Skeletal muscle satellite cell (primary cell): ENCODE measurements at regions not wholly inside any gene's neighbourhood (a gene's known extent, or its start where the extent isn't known, plus 50 kb on each side); places are given as distances from the start of the nearest gene placed in this dataset.
"Not testable (repeated sequence)": the region's sequence is repeated elsewhere in the genome, so short reads cannot be mapped to it uniquely, and the experiment has no call there.

Experiments
- H3K27me3 ChIP-seq: 2 replicates; pipeline ENCODE4 v1.7.0; 2013; ENCODE audit warnings: low read length; ENCODE audit not compliant: control insufficient read depth, insufficient read depth
- H3K36me3 ChIP-seq: 2 replicates; pipeline ENCODE4 v1.7.0; 2013; ENCODE audit warnings: mild to moderate bottlenecking, control low read depth, low read length; ENCODE audit not compliant: insufficient read depth
- H3K4me1 ChIP-seq: 2 replicates; pipeline ENCODE4 v1.7.0; 2013; ENCODE audit warnings: low read length; ENCODE audit not compliant: control insufficient read depth, insufficient read depth
- H3K4me2 ChIP-seq: 2 replicates; pipeline ENCODE4 v1.7.0; 2013; ENCODE audit warnings: mild to moderate bottlenecking, low read length
- H3K4me3 ChIP-seq: 2 replicates; pipeline ENCODE4 v1.7.0; 2013; ENCODE audit warnings: low read length
- H3K9ac ChIP-seq: 2 replicates; pipeline ENCODE4 v1.7.0; 2013; ENCODE audit warnings: mild to moderate bottlenecking, low read depth, low read length, moderate library complexity
- H3K9me3 ChIP-seq: replicated peaks from 2 replicates; pipeline ENCODE4 v1.7.0; 2013; ENCODE audit warnings: mild to moderate bottlenecking, control low read depth, low read length

GRCh38 chr2:210917465-210917864 is 361.1 kb downstream of the CPS1 start:
- H3K27me3 ChIP-seq: no peaks in the 10 kb centered on the region
- H3K4me3 ChIP-seq: no peak overlapping the region
- no peaks in the 10 kb centered on the region for H3K4me1 ChIP-seq
- no peak overlapping the region for H3K9ac ChIP-seq
- H3K9me3 ChIP-seq: no peaks in the 10 kb centered on the region
- H3K4me2 ChIP-seq: no peak overlapping the region
- no peaks in the 10 kb centered on the region for H3K36me3 ChIP-seq

GRCh38 chr2:210919128-210919527 is 362.7 kb downstream of the CPS1 start:
- Histone ChIP-seq H3K4me1 (no peaks in the 10 kb centered on the region), H3K9me3 (no peaks in the 10 kb centered on the region), H3K4me2 (no peak overlapping the region), H3K9ac (no peak overlapping the region), H3K27me3 (no peaks in the 10 kb centered on the region), H3K36me3 (no peaks in the 10 kb centered on the region), H3K4me3 (no peak overlapping the region)

GRCh38 chr2:210922419-210922818 is 366.0 kb downstream of the CPS1 start:
- no peaks in the 10 kb centered on the region for H3K4me1 ChIP-seq
- no peaks in the 10 kb centered on the region for H3K36me3 ChIP-seq
- no peaks in the 10 kb centered on the region for H3K27me3 ChIP-seq
- H3K9me3 ChIP-seq: no peaks in the 10 kb centered on the region
- no peak overlapping the region for H3K4me2 ChIP-seq
- H3K4me3 ChIP-seq: no peak overlapping the region
- no peak overlapping the region for H3K9ac ChIP-seq

- no peak overlapping the region for H3K9ac ChIP-seq
- no peaks in the 10 kb centered on the region for H3K9me3 ChIP-seq
- H3K27me3 ChIP-seq: no peaks in the 10 kb centered on the region
- H3K36me3 ChIP-seq: no peaks in the 10 kb centered on the region
- no peaks in the 10 kb centered on the region for H3K4me1 ChIP-seq
- no peak overlapping the region for H3K4me2 ChIP-seq
- H3K4me3 ChIP-seq: no peak overlapping the region
Measured at GRCh38 chr2:210928714-210929113, 372.3 kb downstream of the CPS1 start.

GRCh38 chr2:210938228-210938627 is 381.8 kb downstream of the CPS1 start:
- no peak overlapping the region for H3K4me3 ChIP-seq
- H3K4me2 ChIP-seq: no peak overlapping the region
- no peaks in the 10 kb centered on the region for H3K9me3 ChIP-seq
- H3K36me3 ChIP-seq: no peaks in the 10 kb centered on the region
- H3K4me1 ChIP-seq: no peaks in the 10 kb centered on the region
- no peak overlapping the region for H3K9ac ChIP-seq
- H3K27me3 ChIP-seq: no peaks in the 10 kb centered on the region

GRCh38 chr2:210946395-210946794 is 390.0 kb downstream of the CPS1 start:
- Histone ChIP-seq H3K4me2 (no peak overlapping the region), H3K9ac (no peak overlapping the region), H3K9me3 (no peaks in the 10 kb centered on the region), H3K4me1 (no peaks in the 10 kb centered on the region), H3K4me3 (no peak overlapping the region), H3K36me3 (no peaks in the 10 kb centered on the region), H3K27me3 (no peaks in the 10 kb centered on the region)

GRCh38 chr2:210950434-210951060 is 394.1 kb downstream of the CPS1 start:
- H3K4me3 ChIP-seq, H3K27me3 ChIP-seq, H3K36me3 ChIP-seq, H3K4me1 ChIP-seq, H3K4me2 ChIP-seq, H3K9ac ChIP-seq, H3K9me3 ChIP-seq: not testable (repeated sequence)

GRCh38 chr2:210954386-210954907 is 398.0 kb downstream of the CPS1 start:
- no peak overlapping the region for H3K4me2 ChIP-seq
- H3K9ac ChIP-seq: no peak overlapping the region
- no peak overlapping the region for H3K4me3 ChIP-seq
- no peaks in the 10 kb centered on the region for H3K4me1 ChIP-seq
- no peaks in the 10 kb centered on the region for H3K27me3 ChIP-seq
- no peaks in the 10 kb centered on the region for H3K36me3 ChIP-seq
- H3K9me3 ChIP-seq: no peaks in the 10 kb centered on the region

- Histone ChIP-seq H3K27me3 (no peaks in the 10 kb centered on the region), H3K4me1 (no peaks in the 10 kb centered on the region), H3K36me3 (no peaks in the 10 kb centered on the region), H3K9ac (no peak overlapping the region), H3K9me3 (no peaks in the 10 kb centered on the region), H3K4me3 (no peak overlapping the region), H3K4me2 (no peak overlapping the region)
Measured at GRCh38 chr2:210955591-210955990, 399.2 kb downstream of the CPS1 start.

- no peaks in the 10 kb centered on the region for H3K36me3 ChIP-seq
- no peaks in the 10 kb centered on the region for H3K27me3 ChIP-seq
- H3K4me2 ChIP-seq: no peak overlapping the region
- no peak overlapping the region for H3K9ac ChIP-seq
- H3K4me1 ChIP-seq: no peaks in the 10 kb centered on the region
- H3K9me3 ChIP-seq: no peaks in the 10 kb centered on the region
- H3K4me3 ChIP-seq: no peak overlapping the region
Measured at GRCh38 chr2:210956101-210956500, 399.7 kb downstream of the CPS1 start.

- no peak overlapping the region for H3K4me3 ChIP-seq
- H3K27me3 ChIP-seq: no peaks in the 10 kb centered on the region
- no peaks in the 10 kb centered on the region for H3K4me1 ChIP-seq
- H3K4me2 ChIP-seq: no peak overlapping the region
- H3K9ac ChIP-seq: no peak overlapping the region
- H3K9me3 ChIP-seq: no peaks in the 10 kb centered on the region
- no peaks in the 10 kb centered on the region for H3K36me3 ChIP-seq
Measured at GRCh38 chr2:210961249-210961648, 404.9 kb downstream of the CPS1 start.

GRCh38 chr2:210963386-210963785 is 407.0 kb downstream of the CPS1 start:
- Histone ChIP-seq H3K4me1 (no peaks in the 10 kb centered on the region), H3K27me3 (no peaks in the 10 kb centered on the region), H3K4me3 (no peak overlapping the region), H3K9me3 (no peaks in the 10 kb centered on the region), H3K36me3 (no peaks in the 10 kb centered on the region), H3K4me2 (no peak overlapping the region), H3K9ac (no peak overlapping the region)
